ENCODE measurements at regions not wholly inside any gene's neighbourhood (a gene's known extent, or its start where the extent isn't known, plus 50 kb on each side); places are given as distances from the start of the nearest gene placed in this dataset.
A peak's percentile ranks its signal among the peaks of the same experiment; 100 is the strongest.

- no peak for DNase-seq
Measured at GRCh38 chr11:19321351-19321750, 80.6 kb upstream of the E2F8 start.

- peak; percentile 40 to 53 for DNase-seq
Measured at GRCh38 chr11:19320827-19321226, 80.1 kb upstream of the E2F8 start.

GRCh38 chr11:19316434-19316833, 75.7 kb upstream of the E2F8 start:
- peak; percentile 18 to 69 for DNase-seq

GRCh38 chr11:19315511-19315910, 74.8 kb upstream of the E2F8 start:
- DNase-seq: no peak

GRCh38 chr11:19313140-19313539, 72.4 kb upstream of the E2F8 start:
- DNase-seq: no peak

GRCh38 chr11:19311308-19312030, 70.7 kb upstream of the E2F8 start:
- peak; percentile 6 to 69 for DNase-seq

GRCh38 chr11:19307498-19307897, 66.8 kb upstream of the E2F8 start:
- DNase-seq: no peak

GRCh38 chr11:19306179-19306944, 65.6 kb upstream of the E2F8 start:
- no peak for DNase-seq

- DNase-seq: no peak
Measured at GRCh38 chr11:19301361-19301760, 60.6 kb upstream of the E2F8 start.

GRCh38 chr11:19294444-19294843, 53.7 kb upstream of the E2F8 start:
- DNase-seq: no peak

- no peak for DNase-seq
Measured at GRCh38 chr11:19291064-19291463, 50.3 kb upstream of the E2F8 start.

Measured in NCI-H446 (cell line).